Myocyte (in vitro differentiated cells): ENCODE measurements at regions not wholly inside any gene's neighbourhood (a gene's known extent, or its start where the extent isn't known, plus 50 kb on each side); places are given as distances from the start of the nearest gene placed in this dataset.
"Not testable (repeated sequence)": the region's sequence is repeated elsewhere in the genome, so short reads cannot be mapped to it uniquely, and the experiment has no call there.

Experiments
- DNase-seq: peaks from one replicate; pipeline ENCODE4 v3.0.0-alpha.2; 2012; ENCODE audit warnings: low read depth

- no peak for DNase-seq
These were observed 443.6 kb upstream of the TENM3 start for GRCh38 chr4:181799561-181800069.

- no peak for DNase-seq
These were observed 441.0 kb upstream of the TENM3 start for GRCh38 chr4:181802207-181802606.

- DNase-seq = no peak
These were observed 435.4 kb upstream of the TENM3 start for GRCh38 chr4:181807771-181808170.

DNA sequence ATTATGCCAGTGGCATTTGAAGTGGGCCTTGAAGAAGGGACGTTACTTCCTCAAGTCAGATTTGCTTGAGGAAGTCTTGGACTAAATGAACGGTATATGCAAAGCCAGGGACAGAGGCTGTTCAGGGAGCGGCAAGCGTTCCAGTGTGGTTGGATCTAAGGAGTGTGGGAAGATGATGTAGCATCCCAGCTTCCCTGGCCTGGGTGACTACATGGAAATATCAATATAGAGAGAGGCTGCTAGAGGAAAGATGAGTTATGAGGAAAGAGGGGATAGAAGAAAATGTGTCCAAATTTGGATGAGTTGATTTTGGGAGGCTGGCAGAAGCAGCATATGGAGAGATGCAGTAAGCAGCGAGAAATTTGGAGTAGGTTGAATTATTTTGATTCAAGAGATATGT lies 432.5 kb upstream of the TENM3 start:
- no peak for DNase-seq

DNA sequence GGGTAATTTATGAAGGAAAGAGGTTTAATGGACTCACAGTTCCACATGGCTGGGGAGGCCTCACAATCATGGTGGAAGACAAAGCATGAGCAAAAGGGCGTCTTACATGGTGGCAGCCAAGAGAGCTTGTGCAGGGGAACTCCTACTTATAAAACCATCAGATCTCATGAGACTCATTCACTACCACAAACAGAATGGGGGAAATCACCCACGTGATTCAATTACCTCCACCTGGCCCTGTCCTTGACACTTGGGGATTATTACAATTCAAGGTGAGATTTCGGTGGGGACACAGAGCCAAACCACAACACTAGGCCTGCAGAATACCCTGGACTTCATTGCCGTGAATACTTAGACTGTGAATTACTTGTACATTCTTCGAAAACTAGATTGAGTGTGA lies 431.7 kb upstream of the TENM3 start:
- DNase-seq = not testable (repeated sequence)

GRCh38 chr4:181819946-181820345 lies 423.3 kb upstream of the TENM3 start:
- peak; percentile 18 for DNase-seq

DNA sequence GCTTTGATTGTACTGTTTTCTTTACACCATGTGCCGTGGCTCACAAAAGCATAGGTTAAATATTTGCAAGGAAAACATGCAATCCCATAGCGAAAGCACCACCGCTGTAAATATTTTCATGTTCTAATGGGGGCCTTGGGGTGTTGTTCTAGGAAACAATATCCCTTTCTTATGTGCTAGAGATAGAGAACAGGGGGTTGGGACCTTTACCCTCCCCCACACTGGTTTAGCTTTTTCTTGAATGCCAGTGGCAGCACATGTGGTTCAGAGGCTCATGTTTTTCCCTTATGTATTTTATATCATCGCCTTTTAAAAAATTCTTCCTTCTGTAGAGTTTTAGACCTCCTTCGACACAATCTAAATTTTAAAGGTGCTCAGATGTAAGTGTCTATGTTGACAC lies 422.6 kb upstream of the TENM3 start:
- DNase-seq = no peak

GRCh38 chr4:181821039-181822004 lies 421.9 kb upstream of the TENM3 start:
- peak; percentile 18 for DNase-seq

GRCh38 chr4:181822005-181822375 lies 421.2 kb upstream of the TENM3 start:
- peak; percentile 37 for DNase-seq

GRCh38 chr4:181823183-181823582 lies 420.0 kb upstream of the TENM3 start:
- no peak for DNase-seq

GRCh38 chr4:181823645-181824044 lies 419.6 kb upstream of the TENM3 start:
- DNase-seq = no peak

DNA sequence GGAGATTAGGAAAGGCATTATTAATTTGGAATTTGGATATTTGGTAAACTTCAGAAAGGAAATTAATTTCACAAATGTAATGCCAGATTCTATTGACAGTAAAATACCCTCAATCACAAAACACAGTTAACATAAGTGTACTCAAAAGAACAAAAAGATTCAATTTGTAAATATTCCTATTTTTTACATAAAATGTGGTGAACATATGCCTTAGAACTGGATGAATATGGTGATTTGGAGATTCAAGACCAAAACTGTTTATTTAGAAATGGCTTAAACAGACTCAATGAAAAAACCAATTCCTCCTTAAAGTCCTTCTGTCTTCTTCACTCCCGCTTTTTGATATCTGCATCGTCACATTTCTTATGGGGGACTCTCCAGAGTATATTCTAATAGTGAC lies 417.6 kb upstream of the TENM3 start:
- DNase-seq = no peak

- DNase-seq = no peak
These were observed 416.0 kb upstream of the TENM3 start for GRCh38 chr4:181827246-181827645.

GRCh38 chr4:181830404-181831035 lies 412.7 kb upstream of the TENM3 start:
- no peak for DNase-seq

DNA sequence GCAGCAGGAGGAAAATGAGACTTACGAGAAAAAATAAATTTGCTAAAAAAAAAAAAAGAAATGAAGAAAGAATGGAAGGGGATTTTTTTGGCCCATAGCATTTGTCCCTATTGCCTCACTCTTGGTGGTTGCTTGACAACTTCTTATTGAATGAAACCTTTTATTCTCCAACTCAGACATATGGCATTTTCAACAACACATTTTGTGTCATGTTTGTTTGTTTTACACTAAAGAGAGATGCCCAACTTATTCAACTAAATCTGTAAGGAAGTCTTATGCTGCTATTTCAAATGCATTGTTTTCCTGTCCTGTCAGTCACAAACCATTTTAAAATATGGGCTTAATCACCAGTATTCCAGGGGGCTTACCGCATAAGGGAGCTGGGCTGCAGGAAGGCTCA lies 409.1 kb upstream of the TENM3 start:
- no peak for DNase-seq

DNA sequence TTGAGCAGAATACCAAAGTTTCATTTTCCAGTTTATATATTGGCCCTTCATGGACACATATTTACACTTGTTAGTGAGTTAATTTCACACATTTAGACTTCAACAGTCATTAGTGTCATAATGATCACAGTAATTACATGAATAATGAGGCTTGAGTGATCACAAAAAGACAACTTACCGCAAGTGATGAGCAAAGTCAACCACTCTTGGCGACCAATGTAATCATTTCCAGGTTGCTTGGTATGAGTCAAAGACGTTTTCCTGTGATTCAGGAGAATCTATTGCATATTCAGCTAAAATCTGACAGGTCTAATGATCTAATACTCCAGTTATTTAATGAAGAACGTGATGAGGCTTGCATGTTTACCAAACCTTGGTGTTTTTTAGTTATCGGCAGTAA lies 407.9 kb upstream of the TENM3 start:
- DNase-seq = no peak

- DNase-seq = no peak
These were observed 404.9 kb upstream of the TENM3 start for GRCh38 chr4:181838253-181838652.

DNA sequence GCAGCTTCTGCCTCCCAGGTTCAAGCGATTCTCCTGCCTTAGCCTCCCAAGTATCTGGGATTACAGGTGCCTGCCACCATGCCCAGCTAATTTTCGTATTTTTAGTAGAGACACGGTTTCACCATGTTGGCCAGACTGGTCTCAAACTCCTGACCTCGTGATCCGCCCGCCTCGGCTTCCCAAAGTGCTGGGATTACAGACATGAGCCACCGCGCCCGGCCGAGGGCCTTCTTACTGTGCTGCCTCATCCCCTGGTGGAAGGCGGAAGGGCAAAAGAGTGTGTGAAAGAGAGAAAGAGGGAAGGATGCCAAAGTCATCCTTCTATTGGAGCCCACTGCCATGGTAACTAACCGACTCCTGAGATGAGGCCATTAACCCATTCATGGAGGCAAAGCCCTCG lies 399.4 kb upstream of the TENM3 start:
- not testable (repeated sequence) for DNase-seq

DNA sequence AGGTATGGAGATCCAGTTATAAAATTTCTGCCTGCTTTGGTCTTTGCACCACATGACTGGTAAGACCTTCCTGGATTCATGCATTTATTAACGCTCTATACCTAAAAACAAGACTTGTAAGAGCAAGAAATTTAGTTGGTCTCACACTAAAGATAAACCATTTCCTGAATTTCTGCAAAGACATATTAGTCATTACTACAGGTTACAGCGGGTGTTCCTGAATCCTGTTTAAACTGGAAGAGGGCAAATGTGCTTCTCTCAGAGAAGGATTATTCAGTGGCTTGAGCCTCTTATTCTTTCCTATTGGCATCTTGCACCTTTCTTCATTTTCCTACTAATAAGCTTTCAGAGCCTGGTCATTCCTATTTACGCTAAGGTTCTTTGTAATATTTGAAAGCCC lies 397.6 kb upstream of the TENM3 start:
- DNase-seq = no peak

DNA sequence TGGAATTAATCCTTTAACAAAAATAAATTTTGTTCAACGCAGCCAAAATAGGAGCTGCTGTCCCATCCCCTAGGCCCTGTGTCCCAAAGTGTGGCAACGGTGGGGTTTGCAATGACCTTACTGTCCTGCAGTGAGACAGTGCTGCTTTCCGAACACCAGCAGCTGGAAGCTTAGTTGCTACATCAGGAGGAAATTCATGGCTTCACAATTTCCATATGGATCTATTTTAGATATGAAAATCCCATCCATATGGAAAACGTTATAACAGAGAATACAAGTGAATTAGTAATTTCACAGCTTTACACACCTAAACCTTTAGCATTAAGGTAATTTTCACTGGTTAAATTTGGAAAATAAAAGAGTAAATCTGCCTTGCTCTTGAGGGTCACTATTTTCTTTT lies 396.3 kb upstream of the TENM3 start:
- no peak for DNase-seq

DNA sequence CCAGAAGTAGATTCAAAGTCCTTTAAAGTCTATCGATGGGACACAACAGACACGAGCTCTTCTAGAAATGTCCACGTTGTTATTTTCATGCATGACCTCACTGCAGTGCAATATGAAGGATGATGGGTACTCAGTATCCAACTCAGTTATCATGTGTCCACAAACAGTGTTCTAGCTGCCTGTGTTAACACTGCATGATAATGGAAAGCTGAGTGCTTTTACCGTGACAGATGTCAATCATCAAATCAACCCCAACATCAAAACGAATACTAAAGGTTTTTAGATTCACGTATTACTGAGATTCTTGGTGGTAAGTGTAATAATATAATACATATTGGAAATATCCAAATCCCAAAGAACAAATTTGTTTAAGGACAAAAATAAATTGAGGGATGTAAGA lies 394.8 kb upstream of the TENM3 start:
- DNase-seq = no peak

DNA sequence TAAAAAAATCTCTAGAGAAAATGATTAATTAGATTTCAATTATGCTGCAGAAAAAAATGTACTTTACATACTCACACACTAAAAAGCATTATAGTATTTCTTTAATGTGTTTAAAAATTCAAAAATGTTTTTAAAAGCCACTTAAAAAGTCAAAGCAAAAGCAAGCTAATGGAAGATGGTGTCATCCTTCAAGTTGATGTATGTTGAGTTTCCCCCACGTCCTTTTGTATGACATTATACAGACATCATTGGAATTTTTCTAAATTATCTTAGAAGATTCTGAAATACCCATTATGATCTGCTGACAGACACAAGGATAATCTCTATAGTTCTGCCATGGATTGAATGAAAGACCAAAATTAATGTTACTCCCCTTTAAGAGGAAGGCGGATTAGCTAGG lies 393.7 kb upstream of the TENM3 start:
- DNase-seq = no peak
